ENCODE measurements at regions not wholly inside any gene's neighbourhood (a gene's known extent, or its start where the extent isn't known, plus 50 kb on each side); places are given as distances from the start of the nearest gene placed in this dataset.

GRCh38 chr18:24964216-24964615 is 387.8 kb downstream of the ZNF521 start:
- Histone ChIP-seq H3K9ac (ENCODE audit: insufficient read length) (no peak overlapping the region), H3K36me3 (ENCODE audit: insufficient read depth, low read length) (no peaks in the 10 kb centered on the region), H3K27ac (no peak overlapping the region), H3K9me3 (ENCODE audit: low read depth, low read length) (no peaks in the 10 kb centered on the region), H3K4me3 (no peak overlapping the region)
- DNase-seq (ENCODE audit: low read depth, low spot score), result no peak
- TF ChIP-seq FOXP2 (optimal IDR thresholded peaks at IDR 0.05; ENCODE audit: control extremely low read depth, extremely low read length, insufficient read depth), result no peak
- no peak for TF ChIP-seq POLR2AphosphoS5 (IDR thresholded peaks at IDR 0.05; ENCODE audit: borderline replicate concordance, low read depth, low read length)
- no peak for TF ChIP-seq EZH2 (IDR thresholded peaks at IDR 0.05)

GRCh38 chr18:24968238-24968775 is 383.7 kb downstream of the ZNF521 start:
- H3K36me3 ChIP-seq (ENCODE audit: insufficient read depth, low read length), result no peaks in the 10 kb centered on the region
- no peak for DNase-seq (ENCODE audit: low read depth, low spot score)
- H3K9ac ChIP-seq (ENCODE audit: insufficient read length), result no peak overlapping the region
- no peak overlapping the region for H3K4me3 ChIP-seq
- H3K27ac ChIP-seq, result no peak overlapping the region
- no peaks in the 10 kb centered on the region for H3K9me3 ChIP-seq (ENCODE audit: low read depth, low read length)
- no peak for TF ChIP-seq FOXP2 (optimal IDR thresholded peaks at IDR 0.05; ENCODE audit: control extremely low read depth, extremely low read length, insufficient read depth)
- TF ChIP-seq POLR2AphosphoS5 (IDR thresholded peaks at IDR 0.05; ENCODE audit: borderline replicate concordance, low read depth, low read length), result no peak
- TF ChIP-seq EZH2 (IDR thresholded peaks at IDR 0.05), result no peak

GRCh38 chr18:24972577-24972976 is 379.4 kb downstream of the ZNF521 start:
- H3K9ac ChIP-seq (ENCODE audit: insufficient read length), result no peak overlapping the region
- no peaks in the 10 kb centered on the region for H3K36me3 ChIP-seq (ENCODE audit: insufficient read depth, low read length)
- no peak for TF ChIP-seq EZH2 (IDR thresholded peaks at IDR 0.05)
- DNase-seq (ENCODE audit: low read depth, low spot score), result no peak
- H3K27ac ChIP-seq, result no peak overlapping the region
- no peak overlapping the region for H3K4me3 ChIP-seq
- no peaks in the 10 kb centered on the region for H3K9me3 ChIP-seq (ENCODE audit: low read depth, low read length)

DNA sequence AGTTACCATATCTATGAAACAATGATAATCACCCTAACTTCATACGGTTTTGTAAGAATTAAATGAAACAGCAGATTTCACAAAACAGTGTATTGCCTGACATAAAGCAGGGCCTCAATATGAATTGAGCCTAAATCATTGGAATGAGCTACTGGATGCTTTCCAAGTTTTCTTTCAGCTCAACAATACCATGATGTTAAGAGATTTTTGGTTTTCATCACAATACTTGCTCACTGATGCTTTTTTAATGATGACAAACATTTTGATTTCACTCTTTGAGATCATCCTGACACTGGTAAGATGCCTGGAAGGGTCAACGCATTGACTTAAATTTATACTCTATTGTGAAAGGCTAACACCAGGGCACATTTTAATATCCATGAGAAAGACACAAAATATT is 377.5 kb downstream of the ZNF521 start:
- H3K36me3 ChIP-seq (ENCODE audit: insufficient read depth, low read length), result no peaks in the 10 kb centered on the region
- H3K27ac ChIP-seq, result no peak overlapping the region
- H3K4me3 ChIP-seq, result no peak overlapping the region
- DNase-seq (ENCODE audit: low read depth, low spot score), result no peak
- TF ChIP-seq POLR2AphosphoS5 (IDR thresholded peaks at IDR 0.05; ENCODE audit: borderline replicate concordance, low read depth, low read length) (no peak), FOXP2 (optimal IDR thresholded peaks at IDR 0.05; ENCODE audit: control extremely low read depth, extremely low read length, insufficient read depth) (no peak), EZH2 (IDR thresholded peaks at IDR 0.05) (no peak)
- no peaks in the 10 kb centered on the region for H3K9me3 ChIP-seq (ENCODE audit: low read depth, low read length)
- H3K9ac ChIP-seq (ENCODE audit: insufficient read length), result no peak overlapping the region

GRCh38 chr18:24975496-24976372 is 376.2 kb downstream of the ZNF521 start:
- Histone ChIP-seq H3K27ac (no peak overlapping the region), H3K4me3 (no peak overlapping the region), H3K36me3 (ENCODE audit: insufficient read depth, low read length) (no peaks in the 10 kb centered on the region), H3K9ac (ENCODE audit: insufficient read length) (no peak overlapping the region), H3K9me3 (ENCODE audit: low read depth, low read length) (no peaks in the 10 kb centered on the region)
- no peak for DNase-seq (ENCODE audit: low read depth, low spot score)
- no peak for TF ChIP-seq POLR2AphosphoS5 (IDR thresholded peaks at IDR 0.05; ENCODE audit: borderline replicate concordance, low read depth, low read length)
- no peak for TF ChIP-seq FOXP2 (optimal IDR thresholded peaks at IDR 0.05; ENCODE audit: control extremely low read depth, extremely low read length, insufficient read depth)
- TF ChIP-seq EZH2 (IDR thresholded peaks at IDR 0.05), result no peak

DNA sequence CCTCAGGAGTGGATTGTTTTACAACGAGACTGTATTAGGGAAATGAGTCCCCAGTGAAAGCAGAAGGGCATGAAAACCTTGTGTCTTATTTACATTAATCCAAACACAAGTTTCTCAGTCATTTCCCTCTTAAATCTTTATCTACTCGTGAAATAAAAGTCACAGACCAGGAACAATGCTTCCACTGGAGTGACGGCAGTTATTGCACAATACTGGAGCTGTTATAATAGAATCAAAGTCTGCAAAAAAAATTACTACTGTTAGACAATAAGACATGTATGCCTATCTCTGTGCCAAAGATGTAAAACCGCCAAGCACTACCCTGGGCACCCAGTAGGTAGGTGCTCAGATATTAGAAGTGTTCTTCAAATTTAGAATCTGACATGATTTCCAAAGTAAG is 375.5 kb downstream of the ZNF521 start:
- no peak overlapping the region for H3K27ac ChIP-seq
- H3K36me3 ChIP-seq (ENCODE audit: insufficient read depth, low read length), result no peaks in the 10 kb centered on the region
- H3K9ac ChIP-seq (ENCODE audit: insufficient read length), result no peak overlapping the region
- DNase-seq (ENCODE audit: low read depth, low spot score), result no peak
- H3K9me3 ChIP-seq (ENCODE audit: low read depth, low read length), result no peaks in the 10 kb centered on the region
- no peak overlapping the region for H3K4me3 ChIP-seq
- TF ChIP-seq EZH2 (IDR thresholded peaks at IDR 0.05), result no peak

GRCh38 chr18:24979235-24979634 is 372.7 kb downstream of the ZNF521 start:
- TF ChIP-seq POLR2AphosphoS5 (IDR thresholded peaks at IDR 0.05; ENCODE audit: borderline replicate concordance, low read depth, low read length) (no peak), EZH2 (IDR thresholded peaks at IDR 0.05) (no peak), FOXP2 (optimal IDR thresholded peaks at IDR 0.05; ENCODE audit: control extremely low read depth, extremely low read length, insufficient read depth) (no peak)
- no peak overlapping the region for H3K4me3 ChIP-seq
- no peaks in the 10 kb centered on the region for H3K9me3 ChIP-seq (ENCODE audit: low read depth, low read length)
- no peak overlapping the region for H3K9ac ChIP-seq (ENCODE audit: insufficient read length)
- no peak for DNase-seq (ENCODE audit: low read depth, low spot score)
- no peaks in the 10 kb centered on the region for H3K36me3 ChIP-seq (ENCODE audit: insufficient read depth, low read length)
- H3K27ac ChIP-seq, result no peak overlapping the region

DNA sequence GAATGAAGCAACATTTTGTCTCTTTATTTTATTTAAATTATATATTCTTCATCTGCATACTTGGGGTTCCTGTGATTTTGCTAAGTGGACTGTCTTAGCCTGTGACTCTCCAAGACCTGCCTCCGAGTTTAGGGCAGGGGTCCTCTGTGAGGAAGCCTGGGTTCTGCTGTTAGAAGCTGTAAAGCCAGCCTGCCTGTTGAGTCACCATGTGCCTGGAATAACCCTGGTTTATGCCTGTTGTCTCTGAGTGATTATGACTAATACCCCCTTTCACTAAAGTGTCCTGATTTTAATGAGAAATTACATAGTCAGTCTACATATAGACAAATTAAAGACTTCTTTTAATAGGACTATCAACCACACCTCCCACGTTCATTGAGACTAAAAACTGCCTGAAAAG is 369.1 kb downstream of the ZNF521 start:
- Histone ChIP-seq H3K9ac (ENCODE audit: insufficient read length) (no peak overlapping the region), H3K4me3 (no peak overlapping the region), H3K9me3 (ENCODE audit: low read depth, low read length) (no peaks in the 10 kb centered on the region), H3K36me3 (ENCODE audit: insufficient read depth, low read length) (no peaks in the 10 kb centered on the region), H3K27ac (no peak overlapping the region)
- TF ChIP-seq FOXP2 (optimal IDR thresholded peaks at IDR 0.05; ENCODE audit: control extremely low read depth, extremely low read length, insufficient read depth) (no peak), EZH2 (IDR thresholded peaks at IDR 0.05) (no peak), POLR2AphosphoS5 (IDR thresholded peaks at IDR 0.05; ENCODE audit: borderline replicate concordance, low read depth, low read length) (no peak)
- DNase-seq (ENCODE audit: low read depth, low spot score), result no peak
